ENCODE measurements at regions not wholly inside any gene's neighbourhood (a gene's known extent, or its start where the extent isn't known, plus 50 kb on each side); places are given as distances from the start of the nearest gene placed in this dataset.

- intact Hi-C loops (cut with micrococcal nuclease) = no loop called here
- Histone ChIP-seq H2AFZ (ENCODE audit: low read length) (no peak overlapping the region), H3K4me3 (ENCODE audit: low read length) (no peak overlapping the region), H3K27ac (ENCODE audit: low read length) (no peak overlapping the region), H3K36me3 (ENCODE audit: low read depth, low read length) (no peaks in the 10 kb centered on the region), H4K20me1 (ENCODE audit: low read length) (no peaks in the 10 kb centered on the region), H3K9me3 (ENCODE audit: low read length) (no peaks in the 10 kb centered on the region), H3K4me1 (ENCODE audit: insufficient read depth, low read length) (no peaks in the 10 kb centered on the region), H3K27me3 (ENCODE audit: low read length) (no peaks in the 10 kb centered on the region), H3K79me2 (ENCODE audit: low read length) (no peaks in the 10 kb centered on the region), H3F3A (ENCODE audit: low read length, unreplicated experiment) (no peaks in the 10 kb centered on the region), H3K9ac (ENCODE audit: low read length) (no peak overlapping the region), H3K9me2 (replicated peaks; ENCODE audit: low read length) (no peaks in the 10 kb centered on the region), H3K4me2 (ENCODE audit: low read length) (no peak overlapping the region)
- POLR2A ChIA-PET (ENCODE audit: unreplicated experiment) = interaction anchor here (0.6 kb wide), 1 partner anchor 524 kb away, joined by 3 read pairs; no protein-coding TSS in a partner anchor
- CTCF ChIA-PET = no interaction called here
- DNase-seq = no peak
- BruUV-seq (replicated peaks) = no TSS peak
- ATAC-seq = no peak
- no peak for TF ChIP-seq CTCF (conservative IDR thresholded peaks at IDR 0.05; ENCODE audit: low read depth, low read length)
- no peak for TF ChIP-seq EZH2 (IDR thresholded peaks at IDR 0.05; ENCODE audit: low read length, unreplicated experiment)
- TF ChIP-seq EZH2phosphoT487 (IDR thresholded peaks at IDR 0.05; ENCODE audit: borderline replicate concordance, low read length) = no peak
Measured at GRCh38 chr2:155947069-155947468, 385.5 kb downstream of the NR4A2 start.

- DNase-seq = peak; percentile 21
- Histone ChIP-seq H3F3A (ENCODE audit: low read length, unreplicated experiment) (no peaks in the 10 kb centered on the region), H3K4me1 (ENCODE audit: insufficient read depth, low read length) (no peaks in the 10 kb centered on the region), H3K9me3 (ENCODE audit: low read length) (no peaks in the 10 kb centered on the region), H3K4me3 (ENCODE audit: low read length) (no peak overlapping the region), H3K27ac (ENCODE audit: low read length) (no peak overlapping the region), H3K36me3 (ENCODE audit: low read depth, low read length) (no peaks in the 10 kb centered on the region), H4K20me1 (ENCODE audit: low read length) (no peaks in the 10 kb centered on the region), H3K79me2 (ENCODE audit: low read length) (no peaks in the 10 kb centered on the region), H3K27me3 (ENCODE audit: low read length) (no peaks in the 10 kb centered on the region), H3K9me2 (replicated peaks; ENCODE audit: low read length) (no peaks in the 10 kb centered on the region), H3K4me2 (ENCODE audit: low read length) (no peak overlapping the region), H2AFZ (ENCODE audit: low read length) (no peak overlapping the region), H3K9ac (ENCODE audit: low read length) (no peak overlapping the region)
- ChIA-PET CTCF (no interaction called here), POLR2A (ENCODE audit: unreplicated experiment) (no interaction called here)
- peak; percentile 91 for ATAC-seq
- intact Hi-C loops (cut with micrococcal nuclease) = no loop called here
- no TSS peak for BruUV-seq (replicated peaks)
- no peak for TF ChIP-seq CTCF (conservative IDR thresholded peaks at IDR 0.05; ENCODE audit: low read depth, low read length)
- no peak for TF ChIP-seq EZH2 (IDR thresholded peaks at IDR 0.05; ENCODE audit: low read length, unreplicated experiment)
- TF ChIP-seq EZH2phosphoT487 (IDR thresholded peaks at IDR 0.05; ENCODE audit: borderline replicate concordance, low read length) = no peak
Measured at GRCh38 chr2:155944218-155944617, 388.3 kb downstream of the NR4A2 start.

DNA sequence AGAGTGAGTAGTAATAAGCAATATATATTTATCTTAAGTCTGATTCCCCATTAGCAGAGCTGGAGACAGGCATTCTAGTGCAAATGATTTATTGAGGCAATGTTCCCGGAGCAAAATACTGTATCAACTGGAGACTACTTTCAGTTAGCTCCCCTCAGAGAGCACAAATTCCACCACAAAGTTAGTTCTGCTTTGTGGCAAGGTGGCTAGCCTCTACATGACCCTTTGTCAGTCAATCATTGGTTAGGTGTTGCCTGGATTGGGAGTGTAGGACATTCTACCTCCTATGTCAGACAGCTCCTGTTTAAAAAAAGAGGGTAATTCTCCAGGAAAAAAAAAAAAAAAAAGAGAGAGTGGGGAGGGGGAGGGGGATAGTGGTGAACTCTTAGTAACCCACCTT is 402.2 kb downstream of the NR4A2 start:
- Histone ChIP-seq H3K9me2 (replicated peaks; ENCODE audit: low read length) (no peaks in the 10 kb centered on the region), H3K4me1 (ENCODE audit: insufficient read depth, low read length) (no peaks in the 10 kb centered on the region), H3K27me3 (ENCODE audit: low read length) (no peaks in the 10 kb centered on the region), H3K9me3 (ENCODE audit: low read length) (no peaks in the 10 kb centered on the region), H2AFZ (ENCODE audit: low read length) (no peak overlapping the region), H3K9ac (ENCODE audit: low read length) (no peak overlapping the region), H3K4me3 (ENCODE audit: low read length) (no peak overlapping the region), H4K20me1 (ENCODE audit: low read length) (no peaks in the 10 kb centered on the region), H3K79me2 (ENCODE audit: low read length) (no peaks in the 10 kb centered on the region), H3K27ac (ENCODE audit: low read length) (no peak overlapping the region), H3K36me3 (ENCODE audit: low read depth, low read length) (no peaks in the 10 kb centered on the region), H3K4me2 (ENCODE audit: low read length) (no peak overlapping the region), H3F3A (ENCODE audit: low read length, unreplicated experiment) (no peaks in the 10 kb centered on the region)
- DNase-seq (no peak), ATAC-seq (no peak)
- BruUV-seq (replicated peaks) = no TSS peak
- POLR2A ChIA-PET (ENCODE audit: unreplicated experiment) = no interaction called here
- no peak for TF ChIP-seq CTCF (conservative IDR thresholded peaks at IDR 0.05; ENCODE audit: low read depth, low read length)
- no peak for TF ChIP-seq EZH2phosphoT487 (IDR thresholded peaks at IDR 0.05; ENCODE audit: borderline replicate concordance, low read length)
- TF ChIP-seq EZH2 (IDR thresholded peaks at IDR 0.05; ENCODE audit: low read length, unreplicated experiment) = no peak
- CTCF ChIA-PET = no interaction called here
- intact Hi-C loops (cut with micrococcal nuclease) = no loop called here
